ENCODE measurements at regions not wholly inside any gene's neighbourhood (a gene's known extent, or its start where the extent isn't known, plus 50 kb on each side); places are given as distances from the start of the nearest gene placed in this dataset.
"Not testable (repeated sequence)": the region's sequence is repeated elsewhere in the genome, so short reads cannot be mapped to it uniquely, and the experiment has no call there.

DNA sequence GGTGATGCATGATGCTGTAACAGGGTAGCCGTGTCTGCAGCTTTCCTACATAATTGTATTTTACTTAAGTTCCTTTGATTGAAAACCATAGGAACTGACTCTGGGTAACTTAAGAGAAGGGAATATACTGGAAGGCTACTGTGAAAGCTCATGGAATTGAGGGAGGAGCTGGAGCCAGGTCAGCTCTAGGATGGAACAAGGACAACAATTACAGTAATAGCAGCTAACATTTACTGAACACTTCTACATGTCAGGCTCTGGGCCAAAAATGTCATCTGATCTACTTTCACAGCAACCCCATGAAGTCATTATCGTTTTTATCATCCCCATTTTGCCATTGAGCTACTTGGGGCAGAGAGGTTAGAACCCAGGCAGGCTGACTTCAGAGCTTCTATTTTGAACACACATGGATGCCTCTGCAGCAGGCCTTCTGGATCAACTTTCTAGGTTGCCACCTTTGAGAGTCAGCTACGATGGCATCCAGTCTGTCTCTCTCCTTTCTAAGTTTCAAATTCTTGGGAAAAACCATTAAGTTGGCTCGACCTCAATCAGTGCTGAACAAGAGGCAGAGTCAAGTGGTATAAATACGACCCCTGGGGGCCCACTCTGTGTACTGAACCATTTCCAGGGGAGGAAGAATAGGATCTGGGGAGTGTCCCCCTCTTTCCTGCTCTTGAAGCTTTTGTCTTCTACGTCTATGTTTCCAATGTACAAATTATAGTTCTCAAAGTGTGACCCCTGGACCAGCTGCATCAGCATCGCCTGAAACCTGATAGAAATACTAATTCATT, 272.3 kb upstream of the PLPP4 start:
- Histone ChIP-seq H3K36me3 (ENCODE audit: control insufficient read depth, insufficient read depth, low read length) (no peaks in the 10 kb centered on the region), H3K9me3 (no peaks in the 10 kb centered on the region), H3K4me3 (ENCODE audit: low read depth, low read length) (no peak overlapping the region), H3K4me1 (no peaks in the 10 kb centered on the region), H3K27me3 (replicated peaks; ENCODE audit: control insufficient read depth, insufficient read depth, low read length) (no peaks in the 10 kb centered on the region)
- DNase-seq, result no peak
- ChIA-PET POLR2A (no interaction called here), CTCF (no interaction called here)
- Mint-ChIP-seq H3K27me3 (ENCODE audit: insufficient read depth, unreplicated experiment) (peaks cover 7% of the 10 kb centered on the region), H3K4me1 (ENCODE audit: low read depth, unreplicated experiment) (no peaks in the 10 kb centered on the region), H3K9me3 (ENCODE audit: unreplicated experiment) (no peaks in the 10 kb centered on the region), H3K36me3 (ENCODE audit: insufficient read depth, unreplicated experiment) (no peaks in the 10 kb centered on the region), H3K27ac (ENCODE audit: unreplicated experiment) (no peak overlapping the region), H3K4me3 (ENCODE audit: unreplicated experiment) (no peak overlapping the region)
- BruUV-seq (replicated peaks), result no TSS peak
- TF ChIP-seq CTCF (IDR thresholded peaks at IDR 0.05; ENCODE audit: insufficient read depth in 1 of 2, low read depth in 1 of 2, low read length in 1 of 2, severe bottlenecking in 1 of 2, unreplicated experiment in 1 of 2), result no peak
- intact Hi-C loops (cut with micrococcal nuclease; ENCODE audit: unreplicated experiment), result no loop called here

GRCh38 chr10:120186506-120186905, 270.5 kb upstream of the PLPP4 start:
- no peaks in the 10 kb centered on the region for H3K9me3 ChIP-seq
- POLR2A ChIA-PET, result no interaction called here
- no peaks in the 10 kb centered on the region for H3K27me3 ChIP-seq (replicated peaks; ENCODE audit: control insufficient read depth, insufficient read depth, low read length)
- no peaks in the 10 kb centered on the region for H3K4me1 ChIP-seq
- Mint-ChIP-seq H3K27ac (ENCODE audit: unreplicated experiment) (no peak overlapping the region), H3K4me3 (ENCODE audit: unreplicated experiment) (no peak overlapping the region), H3K9me3 (ENCODE audit: unreplicated experiment) (no peaks in the 10 kb centered on the region), H3K27me3 (ENCODE audit: insufficient read depth, unreplicated experiment) (peaks cover 12% of the 10 kb centered on the region), H3K36me3 (ENCODE audit: insufficient read depth, unreplicated experiment) (no peaks in the 10 kb centered on the region), H3K4me1 (ENCODE audit: low read depth, unreplicated experiment) (no peaks in the 10 kb centered on the region)
- no peak overlapping the region for H3K4me3 ChIP-seq (ENCODE audit: low read depth, low read length)
- no peaks in the 10 kb centered on the region for H3K36me3 ChIP-seq (ENCODE audit: control insufficient read depth, insufficient read depth, low read length)
- BruUV-seq (replicated peaks), result no TSS peak
- intact Hi-C loops (cut with micrococcal nuclease; ENCODE audit: unreplicated experiment), result no loop called here
- DNase-seq, result no peak
- TF ChIP-seq CTCF (IDR thresholded peaks at IDR 0.05; ENCODE audit: insufficient read depth in 1 of 2, low read depth in 1 of 2, low read length in 1 of 2, severe bottlenecking in 1 of 2, unreplicated experiment in 1 of 2), result no peak
- CTCF ChIA-PET, result no interaction called here

DNA sequence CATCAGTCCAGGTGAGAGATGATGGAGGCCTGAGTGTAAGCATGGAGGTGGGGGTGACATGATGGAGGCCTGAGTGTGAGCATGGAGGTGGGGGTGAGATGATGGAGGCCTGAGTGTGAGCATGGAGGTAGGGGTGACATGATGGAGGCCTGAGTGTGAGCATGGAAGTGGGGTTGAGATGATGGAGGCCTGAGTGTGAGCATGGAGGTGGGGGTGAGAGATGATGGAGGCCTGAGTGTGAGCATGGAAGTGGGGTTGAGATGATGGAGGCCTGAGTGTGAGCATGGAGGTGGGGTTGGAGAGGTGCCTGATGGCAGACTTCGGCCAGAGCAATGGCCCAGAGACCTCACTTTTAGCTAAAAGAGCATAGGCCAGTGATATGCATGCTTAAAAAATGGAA, 269.9 kb upstream of the PLPP4 start:
- H3K27me3 Mint-ChIP-seq (ENCODE audit: insufficient read depth, unreplicated experiment), result peaks cover 12% of the 10 kb centered on the region
- intact Hi-C loops (cut with micrococcal nuclease; ENCODE audit: unreplicated experiment); CTCF ChIA-PET: not testable (repeated sequence)

More for the DNA sequence above, 269.9 kb upstream of the PLPP4 start:
- H3K27ac Mint-ChIP-seq (ENCODE audit: unreplicated experiment); H3K4me1 Mint-ChIP-seq (ENCODE audit: low read depth, unreplicated experiment); BruUV-seq (replicated peaks); H3K9me3 Mint-ChIP-seq (ENCODE audit: unreplicated experiment); POLR2A ChIA-PET; H3K4me3 ChIP-seq (ENCODE audit: low read depth, low read length); DNase-seq; H3K36me3 ChIP-seq (ENCODE audit: control insufficient read depth, insufficient read depth, low read length); H3K27me3 ChIP-seq (replicated peaks; ENCODE audit: control insufficient read depth, insufficient read depth, low read length); H3K4me3 Mint-ChIP-seq (ENCODE audit: unreplicated experiment); H3K36me3 Mint-ChIP-seq (ENCODE audit: insufficient read depth, unreplicated experiment); H3K9me3 ChIP-seq; H3K4me1 ChIP-seq: not testable (repeated sequence)

All from Caco-2 (cell line).